GM12878 (cell line): ENCODE measurements at regions not wholly inside any gene's neighbourhood (a gene's known extent, or its start where the extent isn't known, plus 50 kb on each side); places are given as distances from the start of the nearest gene placed in this dataset.

Experiments used
- ATAC-seq: fragments of 200-7000 bp; cut with Tn5 transposase; 3 replicates; pipeline ENCODE4 v1.9.1; 2020; ENCODE audit warnings: mild to moderate bottlenecking, moderate library complexity
- BruUV-seq: library from RNA; stranded (reverse); fragments of 400-500 nt; replicated peaks from 2 replicates; lab custom pipeline; 2021; lab: Mats Ljungman, UMichigan
- CTCF ChIA-PET: fragments of 300-600 bp; sonication (Branson Sonifier 250); formaldehyde crosslinking; extraction: SDS; loops from one replicate; lab custom pipeline; 2021; ENCODE audit warnings: inconsistent platforms; lab: Yijun Ruan, JAX
- POLR2A ChIA-PET: fragments of 350-600 bp; formaldehyde crosslinking; extraction: SDS; loops from one replicate; lab custom pipeline; 2021; ENCODE audit warnings: inconsistent platforms; lab: Charles Lee
- RAD21 ChIA-PET: fragments of 300-600 bp; sonication (Branson Sonifier 250); formaldehyde crosslinking; loops from one replicate; lab custom pipeline; 2023; ENCODE audit warnings: antibody characterized with exemption; ENCODE audit not compliant: unreplicated experiment; lab: Charles Lee
- SMC1A ChIA-PET: fragments of 300-600 bp; sonication (Branson Sonifier 250); formaldehyde crosslinking; loops from one replicate; lab custom pipeline; 2023; ENCODE audit not compliant: unreplicated experiment, uncharacterized antibody; lab: Charles Lee
- DNase-seq: peaks from one replicate; pipeline ENCODE4 v3.0.0-alpha.2; 2011; ENCODE audit warnings: low read depth, low spot score
- FAIRE-seq: peaks from 3 replicates; lab custom pipeline; 2011; peaks lifted over from hg19 to GRCh38; lab: Jason Lieb, UNC
- H2AFZ ChIP-seq: 2 replicates; pipeline ENCODE4 v1.6.0; 2011; ENCODE audit warnings: low read depth, low read length, control low read depth; ENCODE audit not compliant: control insufficient read depth
- H3K27ac ChIP-seq: 2 replicates; pipeline ENCODE4 v1.5.1; 2011; ENCODE audit warnings: control low read depth; ENCODE audit not compliant: control insufficient read depth, insufficient read depth
- H3K27me3 ChIP-seq, 2 experiments: replicated peaks in 1 of 2; 2 replicates each; pipeline versions ENCODE4 v1.6.0 to v1.6.1; 2011; ENCODE audit warnings: low read length in 1 of 2; ENCODE audit not compliant: control insufficient read depth in 2 of 2, insufficient read depth in 2 of 2
- H3K36me3 ChIP-seq, 2 experiments: 2 replicates each; pipeline ENCODE4 v1.5.1; 2011; ENCODE audit warnings: low read length in 1 of 2; ENCODE audit not compliant: control insufficient read depth in 2 of 2, insufficient read depth in 2 of 2
- H3K4me1 ChIP-seq: 2 replicates; pipeline ENCODE4 v1.6.1; 2011; ENCODE audit warnings: mild to moderate bottlenecking, low read length, moderate library complexity, mixed read lengths; ENCODE audit not compliant: control insufficient read depth, insufficient read depth
- H3K4me2 ChIP-seq: 2 replicates; pipeline ENCODE4 v1.6.0; 2011; ENCODE audit warnings: control low read depth; ENCODE audit not compliant: control insufficient read depth, insufficient read depth
- H3K4me3 ChIP-seq: fragments of 200-600 bp; sonication (generic); 2 replicates; pipeline ENCODE4 v1.5.1; 2016
- H3K79me2 ChIP-seq: 2 replicates; pipeline ENCODE4 v1.6.0; 2011; ENCODE audit warnings: low read length; ENCODE audit not compliant: control insufficient read depth, insufficient read depth
- H3K9ac ChIP-seq: 2 replicates; pipeline ENCODE4 v1.8.0; 2011; ENCODE audit warnings: low read length, control low read depth, mixed read lengths; ENCODE audit not compliant: control insufficient read depth, insufficient read depth
- H3K9me3 ChIP-seq: replicated peaks from 3 replicates; pipeline ENCODE4 v1.5.1; 2011; ENCODE audit warnings: mild to moderate bottlenecking, low read length; ENCODE audit not compliant: control insufficient read depth, insufficient read depth
- H4K20me1 ChIP-seq: 2 replicates; pipeline ENCODE4 v1.6.0; 2011; ENCODE audit not compliant: control insufficient read depth, insufficient read depth
- CEBPB ChIP-seq, 2 experiments: fragments of 150-350 bp in 1 of 2; IDR thresholded peaks; 2 replicates each; pipeline ENCODE4 v1.6.1; 2012 to 2014; ENCODE audit warnings: low read depth in 2 of 2, low read length in 2 of 2, borderline replicate concordance in 1 of 2, inconsistent platforms in 1 of 2
- DPF2 ChIP-seq: fragments of 450-650 bp; IDR thresholded peaks from 2 replicates; pipeline ENCODE4 v1.6.1; 2017; ENCODE audit warnings: mild to moderate bottlenecking
- MYB ChIP-seq: fragments of 150-350 bp; IDR thresholded peaks from 2 replicates; pipeline ENCODE4 v1.6.1; 2014; ENCODE audit warnings: mild to moderate bottlenecking, low read depth, low read length, borderline replicate concordance
- NRF1 ChIP-seq: conservative IDR thresholded peaks from 2 replicates; pipeline ENCODE4 v1.6.1; 2011; ENCODE audit warnings: mild to moderate bottlenecking, low read depth, low read length, improper control_type of control experiment
- PAX8 ChIP-seq: fragments of 450-650 bp; IDR thresholded peaks from 2 replicates; pipeline ENCODE4 v1.6.1; 2017; ENCODE audit warnings: mild to moderate bottlenecking, moderate library complexity
- STAT3 ChIP-seq: IDR thresholded peaks from 2 replicates; pipeline ENCODE4 v1.6.1; 2011; ENCODE audit warnings: low read depth, low read length, improper control_type of control experiment
- ZBED1 ChIP-seq: IDR thresholded peaks from 2 replicates; pipeline ENCODE4 v1.6.1; 2016; ENCODE audit warnings: borderline replicate concordance
- in situ Hi-C: fragments of 300-500 bp; cut with MboI; formaldehyde crosslinking; loops from 9 replicates; pipeline ENCODE4 v1.14.3; 2018; ENCODE audit warnings: mixed read lengths
- intact Hi-C: fragments of 100-400 bp; cut with micrococcal nuclease; formaldehyde crosslinking; loops from one replicate; pipeline ENCODE4 v1.14.2; 2022; ENCODE audit not compliant: unreplicated experiment
- TF ChIP-seq, protein P1 (sequence below): IDR thresholded peaks from 2 replicates; pipeline ENCODE4 v1.6.1; 2011; ENCODE audit warnings: low read depth, low read length, improper control_type of control experiment, borderline replicate concordance
- TF ChIP-seq, protein P2 (sequence below): fragments of 450-650 bp; IDR thresholded peaks from 2 replicates; pipeline ENCODE4 v1.6.1; 2017; ENCODE audit warnings: mild to moderate bottlenecking, moderate library complexity

DNA sequence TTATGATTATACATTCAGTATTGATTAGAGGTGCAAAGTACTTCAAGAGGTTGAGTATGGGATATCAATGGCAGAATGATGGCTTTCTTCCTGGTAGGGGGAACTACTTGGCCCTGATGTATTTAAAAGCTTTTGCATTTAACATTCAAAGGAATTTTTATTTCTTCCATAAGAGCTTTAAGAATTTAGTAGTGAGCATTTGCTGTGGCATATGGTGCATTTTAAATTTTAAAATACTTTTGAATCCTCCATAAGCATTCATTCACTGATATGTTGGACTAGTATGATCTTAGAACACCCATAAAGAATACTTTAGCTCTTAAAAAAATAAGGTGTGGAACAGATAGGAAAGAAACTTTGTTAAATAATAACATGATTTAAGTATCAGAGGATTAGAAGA lies 191.9 kb upstream of the PPP1R3A start:
- POLR2A ChIA-PET, result no interaction called here
- FAIRE-seq (no peak), DNase-seq (no peak), ATAC-seq (no peak)
- SMC1A ChIA-PET, result no interaction called here
- no TSS peak for BruUV-seq
- no peak overlapping the region for H3K9ac ChIP-seq
- H3K4me3 ChIP-seq, result no peak overlapping the region
- no peaks in the 10 kb centered on the region for H3K79me2 ChIP-seq
- H4K20me1 ChIP-seq, result no peaks in the 10 kb centered on the region
- no peaks in the 10 kb centered on the region for H3K9me3 ChIP-seq
- TF ChIP-seq NRF1, result no peak
- TF ChIP-seq, protein P1, sequence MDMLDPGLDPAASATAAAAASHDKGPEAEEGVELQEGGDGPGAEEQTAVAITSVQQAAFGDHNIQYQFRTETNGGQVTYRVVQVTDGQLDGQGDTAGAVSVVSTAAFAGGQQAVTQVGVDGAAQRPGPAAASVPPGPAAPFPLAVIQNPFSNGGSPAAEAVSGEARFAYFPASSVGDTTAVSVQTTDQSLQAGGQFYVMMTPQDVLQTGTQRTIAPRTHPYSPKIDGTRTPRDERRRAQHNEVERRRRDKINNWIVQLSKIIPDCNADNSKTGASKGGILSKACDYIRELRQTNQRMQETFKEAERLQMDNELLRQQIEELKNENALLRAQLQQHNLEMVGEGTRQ, result no peak
- TF ChIP-seq DPF2, result no peak
- TF ChIP-seq, protein P2, sequence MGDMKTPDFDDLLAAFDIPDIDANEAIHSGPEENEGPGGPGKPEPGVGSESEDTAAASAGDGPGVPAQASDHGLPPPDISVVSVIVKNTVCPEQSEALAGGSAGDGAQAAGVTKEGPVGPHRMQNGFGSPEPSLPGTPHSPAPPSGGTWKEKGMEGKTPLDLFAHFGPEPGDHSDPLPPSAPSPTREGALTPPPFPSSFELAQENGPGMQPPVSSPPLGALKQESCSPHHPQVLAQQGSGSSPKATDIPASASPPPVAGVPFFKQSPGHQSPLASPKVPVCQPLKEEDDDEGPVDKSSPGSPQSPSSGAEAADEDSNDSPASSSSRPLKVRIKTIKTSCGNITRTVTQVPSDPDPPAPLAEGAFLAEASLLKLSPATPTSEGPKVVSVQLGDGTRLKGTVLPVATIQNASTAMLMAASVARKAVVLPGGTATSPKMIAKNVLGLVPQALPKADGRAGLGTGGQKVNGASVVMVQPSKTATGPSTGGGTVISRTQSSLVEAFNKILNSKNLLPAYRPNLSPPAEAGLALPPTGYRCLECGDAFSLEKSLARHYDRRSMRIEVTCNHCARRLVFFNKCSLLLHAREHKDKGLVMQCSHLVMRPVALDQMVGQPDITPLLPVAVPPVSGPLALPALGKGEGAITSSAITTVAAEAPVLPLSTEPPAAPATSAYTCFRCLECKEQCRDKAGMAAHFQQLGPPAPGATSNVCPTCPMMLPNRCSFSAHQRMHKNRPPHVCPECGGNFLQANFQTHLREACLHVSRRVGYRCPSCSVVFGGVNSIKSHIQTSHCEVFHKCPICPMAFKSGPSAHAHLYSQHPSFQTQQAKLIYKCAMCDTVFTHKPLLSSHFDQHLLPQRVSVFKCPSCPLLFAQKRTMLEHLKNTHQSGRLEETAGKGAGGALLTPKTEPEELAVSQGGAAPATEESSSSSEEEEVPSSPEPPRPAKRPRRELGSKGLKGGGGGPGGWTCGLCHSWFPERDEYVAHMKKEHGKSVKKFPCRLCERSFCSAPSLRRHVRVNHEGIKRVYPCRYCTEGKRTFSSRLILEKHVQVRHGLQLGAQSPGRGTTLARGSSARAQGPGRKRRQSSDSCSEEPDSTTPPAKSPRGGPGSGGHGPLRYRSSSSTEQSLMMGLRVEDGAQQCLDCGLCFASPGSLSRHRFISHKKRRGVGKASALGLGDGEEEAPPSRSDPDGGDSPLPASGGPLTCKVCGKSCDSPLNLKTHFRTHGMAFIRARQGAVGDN, result no peak
- no peak for TF ChIP-seq PAX8
- no peak for TF ChIP-seq CEBPB (IDR thresholded peaks at IDR 0.05; ENCODE audit: borderline replicate concordance in 1 of 2, low read depth in 2 of 2, low read length in 2 of 2)
- TF ChIP-seq ZBED1, result no peak
- TF ChIP-seq STAT3, result no peak
- TF ChIP-seq MYB, result no peak
- TF ChIP-seq, all 136 proteins: peak for 0
- intact Hi-C loops (no loop called here), in situ Hi-C loops (no loop called here)
- Histone ChIP-seq H3K36me3 (no peaks in the 10 kb centered on the region), H3K27me3 (no peaks in the 10 kb centered on the region), H3K27ac (no peak overlapping the region), H3K4me1 (no peaks in the 10 kb centered on the region), H3K4me2 (no peak overlapping the region), H2AFZ (no peak overlapping the region)
- RAD21 ChIA-PET, result no interaction called here
- CTCF ChIA-PET, result no interaction called here
